Keratinocyte (primary cell): ENCODE measurements at regions not wholly inside any gene's neighbourhood (a gene's known extent, or its start where the extent isn't known, plus 50 kb on each side); places are given as distances from the start of the nearest gene placed in this dataset.

Source experiments
- CTCF ChIP-seq, 3 experiments: IDR thresholded peaks in 1 of 3; conservative IDR thresholded peaks in 1 of 3; optimal IDR thresholded peaks in 1 of 3; 2 replicates in 2 of 3; 3 replicates in 1 of 3; pipeline versions ENCODE3 to v1.5.1; 2011; ENCODE audit warnings: low read length in 3 of 3, mild to moderate bottlenecking in 3 of 3, moderate library complexity in 2 of 3, control low read depth in 1 of 3, inconsistent platforms in 1 of 3; ENCODE audit not compliant: insufficient read depth in 2 of 3; ENCODE audit errors: extremely low read depth in 1 of 3
- EZH2 ChIP-seq: IDR thresholded peaks from one replicate; pipeline ENCODE4 v1.6.1; 2012; ENCODE audit warnings: inconsistent platforms, mild to moderate bottlenecking, low read length, moderate library complexity

- TF ChIP-seq CTCF (optimal IDR thresholded peaks at IDR 0.05 in 1 of 3, IDR thresholded peaks at IDR 0.05 in 1 of 3, conservative IDR thresholded peaks at IDR 0.05 in 1 of 3; ENCODE audit: extremely low read depth in 1 of 3, insufficient read depth in 2 of 3, low read length in 3 of 3) (no peak), EZH2 (no peak)
Observed at GRCh38 chr16:49932946-49933345, 77.0 kb upstream of the ZNF423 start.
